Gastroesophageal sphincter (tissue), 3 donors: ENCODE measurements at regions not wholly inside any gene's neighbourhood (a gene's known extent, or its start where the extent isn't known, plus 50 kb on each side); places are given as distances from the start of the nearest gene placed in this dataset.

Experiments
- CTCF ChIP-seq, 4 experiments: fragments of 200-600 bp in 2 of 4; fragments of 450-650 bp in 2 of 4; sonication (generic) in 1 of 4; IDR thresholded peaks; one replicate each; pipeline ENCODE4 v1.5.1; 2017 to 2019; ENCODE audit warnings: antibody characterized with exemption in 4 of 4, mild to moderate bottlenecking in 2 of 4, moderate library complexity in 2 of 4
- POLR2A ChIP-seq, 2 donors: fragments of 450-650 bp; IDR thresholded peaks; one replicate each; pipeline ENCODE4 v1.6.1; 2017; ENCODE audit warnings: antibody characterized with exemption in 2 of 2, mild to moderate bottlenecking in 2 of 2, moderate library complexity in 1 of 2
- POLR2AphosphoS5 ChIP-seq: sonication (generic); formaldehyde crosslinking; IDR thresholded peaks from one replicate; pipeline ENCODE4 v1.6.1; 2017; ENCODE audit warnings: antibody characterized with exemption

GRCh38 chr2:198316852-198317396, 512.5 kb downstream of the PLCL1 start:
- TF ChIP-seq POLR2AphosphoS5 (no peak), CTCF (IDR thresholded peaks at IDR 0.05) (no peak), POLR2A (IDR thresholded peaks at IDR 0.05) (no peak)
